CD4-positive, alpha-beta T cell treated with Interleukin-17A for 4 hours (primary cell): ENCODE measurements at regions not wholly inside any gene's neighbourhood (a gene's known extent, or its start where the extent isn't known, plus 50 kb on each side); places are given as distances from the start of the nearest gene placed in this dataset.
"Not testable (repeated sequence)": the region's sequence is repeated elsewhere in the genome, so short reads cannot be mapped to it uniquely, and the experiment has no call there.

ENCODE experiments used
- DNase-seq: peaks from one replicate; pipeline ENCODE4 v3.0.0-alpha.2; 2020; ENCODE audit warnings: mixed read lengths

DNA sequence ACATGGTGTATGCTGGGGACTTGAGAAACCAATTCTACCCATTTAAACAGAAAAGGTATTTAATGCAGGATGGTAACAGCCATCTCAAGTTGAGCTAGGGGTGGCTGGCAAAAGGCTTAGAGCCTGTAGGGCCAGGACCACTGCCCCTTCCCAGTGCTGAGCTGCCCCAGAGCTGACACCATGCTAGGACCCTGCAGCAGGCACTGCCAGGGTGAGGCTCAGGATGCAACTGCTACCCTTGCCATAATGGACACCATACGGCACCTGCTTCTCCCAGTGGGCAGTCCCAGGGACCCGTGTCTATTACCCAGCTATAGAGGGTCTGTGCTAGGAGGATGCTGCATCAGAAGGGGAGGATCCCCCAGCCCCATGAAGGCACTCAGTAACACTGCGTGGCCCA lies 160.7 kb upstream of the ADCY1 start:
- DNase-seq: no peak

DNA sequence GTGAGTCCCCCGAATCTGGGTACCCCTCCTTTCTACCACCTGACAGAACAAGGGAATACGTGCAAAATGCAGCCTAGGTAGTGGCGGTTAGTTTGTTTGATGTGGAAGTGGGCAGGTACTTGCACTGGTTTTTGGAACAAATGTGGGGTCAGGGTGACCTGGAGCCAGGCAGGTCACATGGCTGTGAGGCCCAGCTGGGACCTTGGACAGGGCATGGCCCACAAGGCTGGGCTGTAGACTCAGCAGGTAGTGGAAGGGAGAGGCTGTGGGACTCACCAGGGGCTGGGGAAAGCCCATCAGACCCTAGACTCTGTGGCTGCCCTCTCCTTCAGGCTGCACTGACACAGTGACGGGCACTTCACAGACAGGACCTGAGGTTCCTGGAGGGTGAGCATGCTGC lies 159.9 kb upstream of the ADCY1 start:
- DNase-seq: no peak

DNA sequence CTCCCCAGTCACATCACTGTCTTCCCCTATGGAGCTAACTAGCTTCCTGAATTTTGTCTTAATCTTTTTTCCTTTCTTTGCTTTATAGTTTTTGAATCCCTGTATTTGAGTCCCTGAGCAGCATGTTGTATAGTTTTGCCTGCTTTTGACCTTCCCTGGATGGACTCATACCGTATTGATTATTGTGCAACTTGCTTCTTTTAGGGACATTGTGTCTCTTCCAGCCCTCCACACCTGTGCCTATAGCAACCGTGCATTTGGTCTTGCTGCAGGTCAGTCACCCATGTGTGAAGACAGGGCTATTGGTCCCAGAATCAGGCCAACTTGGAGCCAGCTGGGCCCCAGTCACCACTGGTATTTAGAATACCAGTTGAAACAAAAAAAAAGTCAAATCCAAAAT lies 158.9 kb upstream of the ADCY1 start:
- DNase-seq: no peak

DNA sequence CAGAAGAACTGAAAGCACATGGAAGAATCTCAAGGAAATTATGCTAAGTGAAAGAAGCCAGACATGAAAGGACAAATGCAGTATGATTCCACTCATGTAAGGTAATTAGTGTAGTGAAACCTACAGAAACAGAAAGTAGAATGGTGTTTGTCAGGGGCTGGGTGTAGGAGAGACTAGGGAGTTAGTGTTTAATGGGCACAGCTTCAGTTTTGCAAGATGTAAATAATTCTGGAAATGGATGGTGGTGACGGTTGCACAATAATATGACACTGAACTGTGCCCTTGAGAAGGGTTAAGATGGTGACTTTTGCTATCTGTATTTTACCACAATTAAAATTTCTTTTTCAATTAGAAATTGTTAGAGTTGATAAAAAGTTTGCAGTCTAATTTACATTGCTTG lies 157.3 kb upstream of the ADCY1 start:
- DNase-seq: no peak

DNA sequence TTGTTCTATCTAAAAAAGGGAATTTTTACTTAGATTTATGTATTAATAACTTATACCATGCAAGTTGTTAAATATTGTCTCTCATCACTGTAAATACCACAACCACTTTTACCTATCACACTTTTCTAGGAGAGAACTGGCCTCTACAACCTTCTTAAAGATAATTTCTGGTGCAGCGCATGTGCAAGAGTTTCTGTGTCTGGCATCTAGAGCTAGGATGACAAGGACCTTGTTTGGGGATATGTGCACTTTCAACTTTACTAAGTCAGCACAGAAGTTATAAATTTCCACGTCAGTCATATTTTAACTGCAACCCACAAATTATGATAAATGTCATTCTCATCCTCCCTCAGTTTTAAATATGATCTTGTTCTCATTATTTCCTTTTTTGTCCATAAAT lies 156.9 kb upstream of the ADCY1 start:
- DNase-seq: no peak

DNA sequence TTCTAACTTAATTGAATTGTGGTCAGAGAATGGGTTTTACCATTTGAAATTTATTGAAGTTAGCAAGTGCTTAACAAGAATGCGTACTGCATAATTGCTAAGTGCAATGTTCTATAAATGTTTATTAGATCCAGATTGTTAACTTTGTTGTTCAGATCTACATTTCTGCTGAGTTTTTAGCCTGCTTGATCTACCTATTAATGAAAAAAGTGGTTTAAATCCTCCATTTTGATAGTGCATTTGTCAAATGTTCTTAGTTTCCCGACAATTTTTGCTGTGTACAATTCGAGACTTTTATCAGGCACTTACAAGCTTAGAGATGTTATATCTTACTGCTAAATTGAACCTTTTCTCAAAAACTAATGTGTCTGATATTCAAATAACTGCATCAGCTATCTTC lies 156.4 kb upstream of the ADCY1 start:
- DNase-seq: no peak

DNA sequence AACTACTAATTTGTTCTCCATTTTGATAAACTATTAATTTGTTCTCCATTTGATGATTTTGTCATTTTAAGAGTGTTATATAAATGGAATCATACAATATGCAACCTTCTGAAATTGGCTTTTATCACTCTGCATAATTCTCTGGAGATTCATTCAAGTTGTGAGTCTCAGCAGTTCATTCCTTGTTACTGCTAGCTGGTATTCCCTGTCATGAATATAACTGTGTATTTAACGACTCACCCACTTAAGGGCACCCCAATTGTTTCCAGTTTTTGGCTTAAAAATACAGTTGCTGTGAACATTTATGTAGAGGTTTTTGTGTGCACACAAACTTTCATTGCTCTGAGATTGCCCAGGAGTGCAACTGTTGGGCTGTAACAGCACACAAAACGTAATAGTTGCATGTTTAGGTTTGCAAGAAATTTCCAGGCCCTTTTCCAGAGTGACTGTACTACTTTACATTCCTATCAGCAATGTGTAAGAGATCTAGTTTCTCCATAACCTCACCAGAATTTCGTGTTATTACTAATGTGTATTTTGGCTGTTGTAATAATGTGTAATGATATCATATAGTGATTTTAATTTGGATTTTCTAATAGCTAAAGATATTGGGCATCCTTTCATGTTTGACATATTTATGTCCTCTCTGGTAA lies 153.2 kb upstream of the ADCY1 start:
- no peak for DNase-seq

DNA sequence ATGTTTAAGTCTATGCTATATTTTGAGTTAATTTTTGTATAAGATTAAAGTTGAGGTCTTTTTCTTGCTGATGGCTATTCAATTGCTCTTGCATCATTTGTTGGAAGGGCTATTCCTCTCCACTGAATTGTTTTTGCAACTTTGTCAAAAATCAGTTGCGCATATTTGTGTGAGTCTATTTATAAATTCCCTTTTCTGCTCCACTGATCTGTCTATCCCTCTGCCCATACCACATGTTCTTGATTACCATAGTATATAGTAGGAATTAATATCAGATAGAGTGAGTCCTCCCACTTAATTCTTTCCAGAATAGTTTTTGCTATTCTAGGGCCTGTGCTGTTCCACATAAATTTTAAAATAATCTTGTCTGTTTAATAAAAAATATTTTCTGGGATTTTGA lies 152.4 kb upstream of the ADCY1 start:
- no peak for DNase-seq

DNA sequence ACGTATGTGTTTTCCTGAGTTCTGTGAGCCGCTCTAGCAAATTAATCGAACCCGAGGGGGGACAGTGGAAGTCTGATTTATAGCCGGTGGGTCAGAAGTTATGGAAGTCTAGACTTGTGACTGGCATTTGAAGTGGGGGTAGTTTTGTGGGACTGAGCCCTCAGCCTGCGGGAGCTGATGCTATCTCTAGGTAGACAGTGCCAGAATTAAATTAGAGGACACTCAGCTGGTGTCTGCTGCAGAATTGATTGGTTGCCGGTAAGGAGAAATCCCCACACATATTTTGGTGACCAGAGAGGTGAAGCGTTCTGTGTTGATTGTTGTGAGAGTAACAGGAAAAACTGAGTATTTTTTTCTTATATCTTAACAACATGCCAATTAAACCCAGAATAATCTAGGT lies 143.8 kb upstream of the ADCY1 start:
- DNase-seq: no peak

DNA sequence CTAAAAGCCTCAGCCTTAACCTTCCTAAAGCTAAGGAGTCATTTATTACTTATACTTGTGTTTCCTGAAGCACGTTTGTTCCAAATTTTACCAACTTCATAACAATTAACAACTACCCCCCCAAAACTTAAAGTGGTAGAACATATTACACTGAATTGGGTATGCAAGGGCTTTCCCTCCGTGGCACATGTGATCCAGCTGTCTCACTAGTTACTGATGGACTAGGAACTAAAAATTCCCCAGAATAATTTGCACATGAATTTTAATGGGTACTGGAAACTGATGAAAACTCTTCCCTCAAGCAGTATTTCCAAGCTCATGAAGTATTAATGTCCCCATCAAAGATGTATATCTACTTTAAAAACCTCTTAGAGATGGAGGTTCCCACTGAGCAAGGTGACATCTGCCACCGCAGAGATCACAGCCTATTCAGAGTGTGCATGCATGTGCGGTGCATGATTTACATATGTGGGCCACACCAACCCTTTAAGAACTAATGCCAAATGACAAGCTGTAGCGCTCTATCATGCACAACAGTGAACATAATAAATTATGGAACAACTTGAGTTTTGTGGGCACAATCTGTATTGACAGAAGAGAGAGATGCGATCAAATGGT lies 139.9 kb upstream of the ADCY1 start:
- no peak for DNase-seq

DNA sequence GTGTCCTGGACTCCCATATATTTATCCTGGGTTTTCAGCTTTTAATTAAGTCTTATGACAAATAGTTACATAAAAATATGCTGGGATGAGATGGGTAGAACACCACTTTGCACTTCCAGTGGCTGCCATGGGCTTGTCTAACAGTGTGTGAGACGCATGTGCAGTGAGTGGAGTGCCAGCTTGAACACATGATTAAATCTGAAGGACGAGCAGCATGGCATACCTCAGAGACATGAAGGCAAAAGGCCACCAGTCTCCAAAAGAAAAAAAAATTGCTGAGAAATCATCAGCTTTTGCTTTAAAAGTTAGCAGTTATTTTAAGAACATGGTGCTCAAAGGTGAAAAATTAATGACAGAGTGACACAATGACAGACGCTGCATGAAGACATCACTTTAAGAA lies 139.0 kb upstream of the ADCY1 start:
- no peak for DNase-seq

DNA sequence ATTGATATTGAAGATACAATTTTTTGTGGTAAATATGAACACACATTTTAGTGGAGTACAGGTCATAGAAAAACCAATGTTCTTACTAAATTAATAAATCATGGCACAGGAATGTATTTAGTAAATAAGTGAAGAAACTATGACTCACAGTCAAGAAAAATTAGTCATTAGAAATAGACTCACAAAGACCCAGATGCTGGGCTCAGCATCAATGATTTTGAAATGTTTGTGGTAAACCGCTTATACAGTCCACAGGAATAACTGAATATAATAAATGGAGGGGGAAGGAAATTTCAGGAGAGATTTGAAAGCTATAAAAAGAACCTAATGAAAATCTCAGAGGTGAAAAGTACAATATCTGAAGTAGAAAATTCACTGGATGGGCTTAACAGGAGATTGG lies 138.3 kb upstream of the ADCY1 start:
- no peak for DNase-seq

DNA sequence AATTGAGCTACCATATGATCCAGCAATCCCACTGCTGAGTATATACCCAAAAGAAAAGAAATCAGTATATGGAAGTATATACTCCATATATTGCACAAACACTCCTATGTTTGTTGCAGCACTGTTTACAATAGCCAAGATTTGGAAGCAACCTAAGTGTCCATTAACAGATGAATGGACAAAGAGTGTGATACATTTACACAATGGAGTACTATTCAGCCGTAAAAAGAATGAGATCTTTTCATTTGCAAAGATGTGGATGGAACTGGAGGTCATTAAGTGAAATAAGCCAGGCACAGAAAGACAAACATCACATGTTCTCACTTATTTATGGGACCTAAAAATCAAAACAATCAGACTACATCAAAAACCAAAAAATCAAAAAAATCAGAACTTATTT lies 133.4 kb upstream of the ADCY1 start:
- DNase-seq: not testable (repeated sequence)

DNA sequence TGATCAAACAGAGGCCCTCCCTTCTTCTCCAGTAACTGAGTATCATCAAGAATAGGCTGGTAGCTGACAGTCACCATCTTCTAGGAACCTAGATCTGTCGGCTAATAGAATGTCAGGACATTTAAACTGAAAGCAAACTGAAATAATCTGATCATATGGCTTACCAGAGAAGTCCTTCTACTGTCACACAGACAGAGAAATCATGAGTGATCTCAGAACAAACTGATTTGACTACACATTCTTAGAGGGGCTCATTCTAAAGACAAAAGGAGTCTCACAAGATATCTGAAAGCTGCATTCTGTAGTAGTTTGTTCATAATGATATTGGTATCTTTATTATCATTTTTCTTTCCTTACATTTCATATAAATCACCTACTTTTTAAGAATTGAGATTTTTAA lies 130.9 kb upstream of the ADCY1 start:
- DNase-seq: no peak

DNA sequence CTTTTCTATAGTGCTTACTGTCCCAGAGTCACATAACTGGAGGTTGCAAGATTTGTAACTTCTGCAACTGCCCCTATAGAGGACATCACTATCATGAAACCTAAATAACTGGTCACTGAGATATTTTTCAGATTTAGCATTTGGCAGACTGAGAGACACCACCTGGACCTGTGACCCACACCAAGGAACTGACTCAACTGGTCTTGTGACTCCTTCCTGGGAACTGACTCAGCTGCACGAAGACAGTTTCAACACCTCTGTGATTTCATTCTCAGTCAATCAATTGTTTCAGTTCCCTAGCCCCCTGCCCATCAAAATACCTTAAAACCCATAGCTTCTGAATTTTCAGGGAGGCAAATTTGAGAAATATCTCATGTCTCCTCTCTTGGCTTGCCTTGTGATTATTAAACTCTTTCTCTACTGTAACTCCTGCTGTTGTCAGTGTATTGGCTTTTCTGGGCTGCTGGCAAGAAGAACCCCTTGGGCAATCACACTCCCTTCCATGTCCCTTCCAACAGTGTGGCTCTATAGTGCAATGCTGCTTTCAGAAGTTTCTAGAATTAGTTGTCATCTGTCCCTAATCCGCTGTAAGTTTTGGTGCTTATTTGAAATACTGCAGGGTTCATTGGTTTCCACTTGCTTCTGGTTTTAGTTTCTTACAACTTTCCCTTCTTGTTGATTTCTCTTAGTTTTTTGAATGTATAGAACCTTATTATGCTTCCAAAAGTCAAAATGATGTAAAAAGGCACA lies 127.8 kb upstream of the ADCY1 start:
- no peak for DNase-seq

DNA sequence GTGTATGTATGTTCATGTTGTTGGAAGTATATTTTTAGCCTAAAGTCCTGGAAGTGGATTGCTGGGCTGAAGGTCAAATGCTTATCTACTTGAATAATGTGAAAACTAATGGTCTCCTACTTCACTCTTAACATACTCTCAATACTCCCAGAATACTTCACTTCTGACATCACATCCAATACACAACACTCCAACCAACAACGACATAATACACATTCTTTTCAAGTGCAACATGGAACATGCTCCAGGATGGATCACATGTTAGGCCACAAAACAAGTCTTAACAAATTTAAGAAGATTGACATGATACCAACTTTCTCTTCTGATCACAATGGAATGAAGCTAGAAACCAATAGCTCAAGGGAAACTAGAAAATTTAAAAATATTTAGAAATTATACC lies 126.9 kb upstream of the ADCY1 start:
- no peak for DNase-seq

DNA sequence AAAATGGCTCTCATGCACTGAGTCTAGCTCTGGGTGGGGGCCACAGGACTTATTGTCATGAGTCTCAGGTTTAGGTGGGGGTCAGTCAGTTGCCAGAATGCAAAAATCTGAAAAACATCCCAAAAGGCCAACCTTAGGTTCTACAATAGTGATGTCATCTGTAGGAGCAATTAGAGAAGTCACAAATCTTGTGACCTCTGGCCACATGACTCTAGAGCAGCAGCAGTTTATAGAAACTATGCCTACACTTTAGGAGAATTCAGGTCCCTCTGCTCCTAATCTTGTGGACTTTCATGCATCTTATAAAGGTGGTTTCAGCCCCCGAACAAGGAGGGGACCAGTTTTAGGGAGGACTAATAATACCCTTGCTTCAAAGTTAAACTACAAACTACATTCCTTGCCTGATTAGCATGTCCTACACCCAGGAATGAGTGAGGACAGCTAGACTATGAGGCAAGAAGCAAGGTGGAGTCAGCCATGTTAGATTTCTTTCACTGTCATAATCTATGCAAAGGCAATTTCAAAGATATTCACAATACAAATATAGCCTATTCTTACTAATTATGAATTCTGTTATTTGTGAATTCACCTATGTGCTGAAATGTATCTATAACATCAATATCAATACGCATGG lies 123.5 kb upstream of the ADCY1 start:
- DNase-seq: no peak

DNA sequence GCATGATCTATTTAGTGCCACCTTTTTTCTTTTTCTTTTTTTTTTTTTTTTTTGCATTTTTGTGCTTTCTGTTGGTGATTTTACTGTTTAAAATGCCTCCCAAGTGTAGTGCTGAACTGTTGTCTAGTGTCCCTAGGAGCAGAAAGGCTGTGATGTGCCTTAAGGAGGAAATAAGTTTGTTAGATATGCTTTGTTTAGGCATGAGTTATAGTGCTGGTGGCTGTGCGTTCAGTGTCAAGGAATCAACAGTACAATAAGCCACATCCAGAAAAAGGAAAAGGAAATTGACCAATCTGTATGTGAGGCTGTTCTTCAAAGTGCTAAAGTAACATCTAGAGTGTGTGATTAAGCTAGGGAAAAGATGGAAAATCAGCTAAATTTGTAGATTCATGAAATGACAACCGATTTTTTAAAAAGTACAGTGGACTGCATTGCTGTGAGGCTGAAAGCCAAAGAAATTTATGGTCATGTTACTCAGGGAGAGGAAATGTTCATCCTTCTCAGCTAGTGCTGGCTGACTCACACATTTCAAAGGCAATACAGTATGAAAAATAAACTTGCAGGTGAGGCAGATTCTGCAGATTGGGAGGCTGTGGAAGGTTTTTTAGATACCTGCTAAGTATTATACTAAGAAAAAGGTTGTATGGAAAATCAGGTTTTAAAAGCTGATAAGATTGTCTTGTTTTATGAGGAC lies 122.7 kb upstream of the ADCY1 start:
- no peak for DNase-seq

DNA sequence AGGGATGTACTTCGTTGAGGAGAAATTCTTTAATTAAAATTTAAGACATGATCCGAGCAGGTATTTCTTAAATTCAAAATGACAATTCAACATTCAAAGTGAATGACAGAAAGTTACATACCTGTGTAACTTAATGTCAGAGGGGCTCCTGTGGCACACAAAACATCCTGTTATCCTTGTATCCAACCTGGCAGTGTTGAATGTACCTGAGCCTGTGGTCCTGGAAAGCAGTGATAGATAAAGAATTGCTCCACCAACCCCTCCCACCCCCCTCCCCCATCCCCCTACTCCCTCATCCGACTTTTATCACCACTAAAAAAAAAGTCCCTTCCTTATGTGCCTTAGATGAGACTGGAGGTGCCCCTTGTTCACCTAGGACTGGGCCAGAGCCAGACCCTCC lies 119.4 kb upstream of the ADCY1 start:
- no peak for DNase-seq

DNA sequence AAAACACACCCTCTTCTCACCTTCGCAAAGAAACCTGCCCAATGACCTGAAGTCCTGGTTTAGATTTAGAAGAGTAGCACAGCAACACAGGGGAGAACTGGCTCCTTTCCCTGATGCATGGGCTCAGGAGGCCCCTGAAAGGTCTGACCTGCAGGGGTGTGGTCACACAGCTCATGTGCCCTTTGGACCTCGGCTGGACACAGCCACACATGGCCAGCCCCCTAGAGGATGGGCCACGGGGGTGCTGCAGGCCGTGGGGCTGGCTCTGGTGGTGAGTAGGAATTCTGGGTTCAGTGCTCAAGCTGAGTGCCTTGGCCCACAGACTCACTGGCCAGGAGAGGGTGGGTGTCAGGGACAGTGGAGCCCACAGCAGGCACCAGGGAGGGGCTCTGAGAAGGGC lies 118.5 kb upstream of the ADCY1 start:
- no peak for DNase-seq

DNA sequence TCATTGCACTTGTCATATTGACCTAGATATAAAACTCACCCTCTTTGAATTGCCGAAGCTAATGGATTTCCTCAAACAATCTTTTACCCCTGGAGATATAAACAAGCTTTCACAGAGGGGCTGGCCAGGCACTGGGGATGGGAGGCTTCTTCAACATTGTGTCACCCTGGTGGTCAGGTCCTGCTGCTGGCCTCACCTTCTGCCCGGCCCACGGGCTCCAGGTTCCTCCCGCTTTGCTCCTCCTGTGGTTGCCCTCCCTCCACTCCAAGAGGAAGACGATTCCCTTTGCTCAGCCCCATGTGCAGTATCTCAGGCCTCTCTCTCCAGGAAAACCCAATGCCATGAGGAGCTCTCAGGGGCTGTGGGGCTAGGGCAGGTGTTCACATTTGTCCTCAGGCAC lies 118.1 kb upstream of the ADCY1 start:
- DNase-seq: no peak

DNA sequence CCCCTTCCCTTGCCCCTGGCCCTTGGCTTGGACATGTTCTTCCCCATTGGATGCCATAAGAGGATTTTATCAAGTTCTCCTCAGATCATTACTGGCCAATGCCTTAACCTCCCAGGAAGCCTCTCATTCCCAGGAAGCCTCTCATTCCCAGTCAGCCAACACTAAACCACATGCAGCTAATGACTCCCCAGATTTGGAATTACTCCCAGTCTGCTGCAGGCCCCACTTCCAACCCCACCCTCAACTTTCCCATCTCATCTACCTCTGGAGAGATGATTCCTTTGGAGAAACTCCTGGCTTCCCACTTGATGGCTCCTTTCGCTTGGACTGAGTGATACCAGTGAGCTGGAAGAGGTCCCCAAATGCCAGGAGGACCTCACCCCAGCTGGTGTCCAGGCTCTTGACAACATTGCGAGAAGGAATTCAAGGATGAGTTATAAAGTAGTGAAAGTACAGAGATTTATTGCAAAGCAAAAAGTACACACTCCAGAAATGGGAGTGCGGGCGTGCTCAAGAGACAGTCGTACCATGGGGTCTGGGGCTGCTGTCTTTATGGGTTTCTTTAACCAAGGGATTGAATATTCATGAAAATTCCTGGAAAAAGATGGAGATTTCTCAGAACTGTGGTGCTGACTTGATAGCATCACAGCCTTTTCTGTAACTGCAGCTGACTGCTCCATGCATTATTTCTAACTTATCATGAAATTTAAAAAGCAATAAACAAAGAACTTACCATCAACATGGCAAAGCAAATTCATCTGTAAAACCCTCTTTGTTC lies 117.2 kb upstream of the ADCY1 start:
- no peak for DNase-seq

DNA sequence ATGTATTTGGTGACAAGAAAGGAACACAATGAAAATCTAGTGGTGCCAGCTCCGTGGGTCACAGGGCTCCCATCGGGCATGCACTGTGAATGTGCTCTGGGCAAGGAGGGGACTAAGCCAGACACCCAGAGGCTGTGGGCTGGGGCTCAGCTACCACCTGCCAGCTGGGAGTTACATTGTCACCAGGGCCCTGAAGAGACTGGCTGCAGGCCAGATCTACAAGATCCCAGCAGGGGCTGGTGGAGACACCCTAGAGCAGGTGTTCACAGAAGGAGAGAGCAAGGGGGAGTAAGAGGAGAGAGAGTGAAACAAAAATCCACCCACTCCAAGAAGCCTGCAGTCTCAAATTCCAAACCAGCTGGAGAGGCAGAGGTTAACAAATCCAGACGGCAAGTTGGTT lies 116.6 kb upstream of the ADCY1 start:
- DNase-seq: no peak
